ENCODE measurements at regions not wholly inside any gene's neighbourhood (a gene's known extent, or its start where the extent isn't known, plus 50 kb on each side); places are given as distances from the start of the nearest gene placed in this dataset.
"Not testable (repeated sequence)": the region's sequence is repeated elsewhere in the genome, so short reads cannot be mapped to it uniquely, and the experiment has no call there.

GRCh38 chr7:145697412-145698107, 419.0 kb upstream of the CNTNAP2 start:
- not testable (repeated sequence) for TF ChIP-seq CTCF (IDR thresholded peaks at IDR 0.05; ENCODE audit: poor library complexity); EZH2phosphoT487 (IDR thresholded peaks at IDR 0.05; ENCODE audit: low read depth, severe bottlenecking, unreplicated experiment)
